ENCODE measurements at regions not wholly inside any gene's neighbourhood (a gene's known extent, or its start where the extent isn't known, plus 50 kb on each side); places are given as distances from the start of the nearest gene placed in this dataset.

DNA sequence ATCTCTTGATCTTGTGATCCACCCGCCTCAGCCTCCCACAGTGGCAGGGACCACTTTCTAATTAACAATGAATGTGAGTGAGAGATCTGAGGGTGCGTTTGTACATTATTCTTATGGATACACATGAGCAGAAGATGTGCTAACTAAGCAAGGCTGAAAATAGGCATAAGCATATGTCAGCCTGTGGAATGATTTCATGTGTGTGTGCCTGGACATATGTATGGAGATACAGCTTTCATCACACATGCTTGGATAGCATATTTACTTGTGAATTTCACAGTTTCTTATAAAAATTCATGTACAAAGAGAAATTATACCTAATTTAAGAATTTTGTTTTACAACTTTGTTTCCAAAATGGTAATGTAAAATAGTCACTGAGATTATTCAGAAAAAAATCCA, 565.6 kb downstream of the MTRR start:
- no peak overlapping the region for H4K8ac ChIP-seq (ENCODE audit: extremely low read depth, insufficient read depth, low read length)
- no peaks in the 10 kb centered on the region for H3K36me3 ChIP-seq (ENCODE audit: control insufficient read depth in 2 of 4, insufficient read depth in 4 of 4, low read length in 3 of 4)
- H3K23me2 ChIP-seq (ENCODE audit: low read depth, low read length), result no peaks in the 10 kb centered on the region
- H3K4me2 ChIP-seq (ENCODE audit: insufficient read depth in 1 of 2, low read depth in 2 of 2, low read length in 2 of 2), result no peak overlapping the region
- H2BK5ac ChIP-seq (ENCODE audit: low read depth, low read length), result no peak overlapping the region
- FAIRE-seq (no peak), DNase-seq (ENCODE audit: low read depth in 1 of 2, low spot score in 2 of 2) (no peak)
- H3K4me3 ChIP-seq (ENCODE audit: extremely low read depth in 1 of 4, insufficient read depth in 2 of 4, low read depth in 3 of 4, low read length in 4 of 4), result no peak overlapping the region
- H2BK12ac ChIP-seq (ENCODE audit: low read depth, low read length), result no peak overlapping the region
- no peak overlapping the region for H2BK120ac ChIP-seq (replicated peaks; ENCODE audit: low read depth, low read length)
- H3K9ac ChIP-seq (replicated peaks in 1 of 4; ENCODE audit: extremely low read depth in 1 of 4, low read depth in 3 of 4, low read length in 3 of 4), result no peak overlapping the region
- no peaks in the 10 kb centered on the region for H4K20me1 ChIP-seq (replicated peaks in 1 of 2; ENCODE audit: control insufficient read depth in 1 of 2, insufficient read depth in 2 of 2, low read length in 2 of 2)
- no peaks in the 10 kb centered on the region for H3K27me3 ChIP-seq (replicated peaks in 1 of 4; ENCODE audit: control insufficient read depth in 3 of 4, extremely low read depth in 1 of 4, insufficient read depth in 3 of 4, low read length in 3 of 4)
- H2AFZ ChIP-seq (ENCODE audit: low read length), result no peak overlapping the region
- no peak overlapping the region for H2BK20ac ChIP-seq (ENCODE audit: low read length)
- ChIA-PET POLR2A (ENCODE audit: partially characterized antibody) (no interaction called here), CTCF (ENCODE audit: partially characterized antibody) (no interaction called here)
- H4K91ac ChIP-seq (replicated peaks; ENCODE audit: insufficient read length, low read length), result no peak overlapping the region
- H3K14ac ChIP-seq (ENCODE audit: insufficient read length), result no peak overlapping the region
- H3K79me1 ChIP-seq (ENCODE audit: low read depth, low read length), result no peaks in the 10 kb centered on the region
- no peaks in the 10 kb centered on the region for H3K4me1 ChIP-seq (replicated peaks in 1 of 4; ENCODE audit: control insufficient read depth in 3 of 4, insufficient read depth in 4 of 4, low read length in 3 of 4)
- TF ChIP-seq CTBP2 (IDR thresholded peaks at IDR 0.05; ENCODE audit: borderline replicate concordance, insufficient read depth, insufficient read length, low read length) (no peak), ZNF274 (IDR thresholded peaks at IDR 0.05; ENCODE audit: borderline replicate concordance, extremely low read depth, low read length) (no peak), CEBPB (IDR thresholded peaks at IDR 0.05; ENCODE audit: low read depth, low read length) (no peak), SUZ12 (IDR thresholded peaks at IDR 0.05; ENCODE audit: low read length) (no peak), TAF7 (optimal IDR thresholded peaks at IDR 0.05; ENCODE audit: borderline replicate concordance, low read depth, low read length) (no peak), TEAD4 (IDR thresholded peaks at IDR 0.05; ENCODE audit: low read depth, low read length) (no peak), CBX8 (IDR thresholded peaks at IDR 0.05; ENCODE audit: borderline replicate concordance, low read depth, low read length) (no peak), JUND (IDR thresholded peaks at IDR 0.05; ENCODE audit: low read length) (no peak), POLR2A (IDR thresholded peaks at IDR 0.05; ENCODE audit: control extremely low read depth in 1 of 2, low read depth in 2 of 2, low read length in 2 of 2) (no peak), NRF1 (IDR thresholded peaks at IDR 0.05; ENCODE audit: low read depth, low read length) (no peak)
- H3K79me2 ChIP-seq (ENCODE audit: control insufficient read depth in 1 of 2, insufficient read depth in 2 of 2, low read length in 2 of 2), result no peaks in the 10 kb centered on the region
- whole genome bisulfite sequencing, 2 experiments (ENCODE audit: extremely low coverage in 1 of 2, insufficient coverage in 1 of 2, insufficient read length in 1 of 2, insufficient replicate concordance in 2 of 2, low coverage in 1 of 2, low lambda C conversion rate in 2 of 2, missing lambda C conversion rate in 1 of 2), result 83% methylated on average over 2 of the region's 2 CpGs; no CpG with 5 or more reads in 1 of the 2 experiments
- H3K9me3 ChIP-seq (ENCODE audit: insufficient read depth in 2 of 2, low read depth in 1 of 2, low read length in 1 of 2), result no peaks in the 10 kb centered on the region; a peak in 1 of 4 replicates
- no peak overlapping the region for H2AK5ac ChIP-seq (ENCODE audit: low read depth, low read length)
- H3K56ac ChIP-seq (replicated peaks; ENCODE audit: insufficient read length, low read depth, low read length), result no peak overlapping the region
- H3K18ac ChIP-seq (ENCODE audit: extremely low read depth, low read length), result no peak overlapping the region
- H3K4ac ChIP-seq (replicated peaks; ENCODE audit: insufficient read length, low read depth, low read length), result no peak overlapping the region
- no peak overlapping the region for H3K23ac ChIP-seq (ENCODE audit: insufficient read length)
- H2BK15ac ChIP-seq (ENCODE audit: low read length), result no peak overlapping the region
- H3K27ac ChIP-seq (ENCODE audit: low read depth, low read length), result no peak overlapping the region
- no peak overlapping the region for H4K5ac ChIP-seq (ENCODE audit: insufficient read length, low read depth, low read length)

Measured in H1 (cell line).